GM19438 (cell line): ENCODE measurements at regions not wholly inside any gene's neighbourhood (a gene's known extent, or its start where the extent isn't known, plus 50 kb on each side); places are given as distances from the start of the nearest gene placed in this dataset.
"Not testable (repeated sequence)": the region's sequence is repeated elsewhere in the genome, so short reads cannot be mapped to it uniquely, and the experiment has no call there.

Experiments
- ATAC-seq: cut with Tn5 transposase; IDR thresholded peaks from one replicate; pipeline ENCODE4 v1.9.1; 2021; ENCODE audit warnings: low read depth; ENCODE audit not compliant: unreplicated experiment

- ATAC-seq: no peak
Observed at GRCh38 chr3:168803536-168803935, 707.8 kb upstream of the GOLIM4 start.

DNA sequence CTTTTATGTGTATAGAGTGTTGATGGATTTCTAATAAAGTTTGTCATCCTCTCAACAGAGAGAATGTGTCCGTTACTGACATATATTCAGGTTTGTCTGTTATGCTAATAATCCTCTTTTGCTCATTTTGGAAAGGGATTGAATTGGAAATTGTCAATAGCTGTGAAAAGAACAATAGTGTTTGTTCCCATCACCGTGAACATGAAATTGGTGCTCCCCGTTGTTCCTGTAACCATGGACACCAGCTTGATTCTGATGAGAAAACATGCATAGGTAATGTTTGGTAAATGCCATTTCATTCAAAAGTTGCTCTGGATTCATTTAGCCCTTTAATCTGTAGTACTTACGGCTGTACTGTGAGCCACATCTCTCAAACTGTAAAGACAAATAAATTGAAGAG lies 707.0 kb upstream of the GOLIM4 start:
- ATAC-seq: no peak

GRCh38 chr3:168801794-168802193 lies 706.1 kb upstream of the GOLIM4 start:
- no peak for ATAC-seq

GRCh38 chr3:168796339-168796738 lies 700.6 kb upstream of the GOLIM4 start:
- ATAC-seq: peak; percentile 69

DNA sequence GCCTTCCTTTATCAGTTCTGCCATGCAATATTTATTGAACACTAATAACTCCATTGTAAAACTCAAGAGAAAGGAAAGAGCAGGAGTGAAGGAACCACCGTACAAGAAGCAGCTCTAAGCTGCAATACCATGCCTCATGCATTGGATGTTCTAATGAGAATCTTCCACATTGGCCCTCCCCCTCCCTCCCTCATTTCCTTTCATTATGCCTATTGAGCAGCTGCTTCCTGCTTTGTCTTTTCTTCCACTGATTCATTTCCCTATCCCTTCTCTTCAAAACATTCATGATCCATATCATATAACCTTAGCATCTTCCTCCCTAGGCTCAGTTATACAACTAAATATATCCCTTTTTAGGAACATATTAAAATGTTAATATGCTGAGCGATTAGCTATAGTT lies 698.7 kb upstream of the GOLIM4 start:
- no peak for ATAC-seq

DNA sequence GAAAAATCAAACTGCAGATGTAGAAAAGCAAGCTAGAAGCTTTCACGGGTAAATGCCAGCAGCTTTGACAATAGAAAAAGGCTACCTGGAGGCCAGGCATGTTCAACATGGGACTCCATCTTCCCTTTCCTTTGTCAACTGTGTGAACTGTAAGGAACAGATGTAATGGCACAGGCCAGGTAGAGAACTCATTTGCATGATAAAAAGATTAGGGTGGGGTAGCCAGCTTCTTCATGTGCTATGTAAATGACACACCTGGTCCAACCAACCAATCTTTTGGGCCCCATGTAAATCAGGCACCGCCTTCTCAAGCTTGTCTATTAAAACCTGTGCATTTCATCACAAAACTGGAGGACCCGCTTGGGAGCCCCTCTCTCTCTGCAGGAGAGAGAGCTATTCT lies 686.5 kb upstream of the GOLIM4 start:
- no peak for ATAC-seq

GRCh38 chr3:168779970-168780645 lies 684.4 kb upstream of the GOLIM4 start:
- ATAC-seq: not testable (repeated sequence)

DNA sequence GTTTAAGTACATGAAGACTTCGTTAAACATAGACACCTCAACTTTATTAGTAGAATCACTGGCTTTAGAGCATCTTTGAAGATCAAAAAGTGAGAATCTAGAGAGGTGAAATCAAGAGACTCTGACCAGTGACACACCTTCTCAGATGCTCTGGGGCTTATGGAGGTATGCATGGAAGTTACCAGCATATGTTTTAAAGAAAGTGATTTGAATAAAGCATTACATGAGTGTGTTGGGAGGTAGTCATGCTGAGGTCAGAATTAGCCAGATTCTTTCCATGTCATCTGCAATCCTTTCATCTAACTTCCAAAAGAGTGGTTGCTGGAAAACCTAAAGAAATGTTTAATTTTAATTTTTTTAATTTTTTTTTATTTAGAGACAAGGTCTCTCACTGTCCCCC lies 658.0 kb upstream of the GOLIM4 start:
- ATAC-seq: no peak

DNA sequence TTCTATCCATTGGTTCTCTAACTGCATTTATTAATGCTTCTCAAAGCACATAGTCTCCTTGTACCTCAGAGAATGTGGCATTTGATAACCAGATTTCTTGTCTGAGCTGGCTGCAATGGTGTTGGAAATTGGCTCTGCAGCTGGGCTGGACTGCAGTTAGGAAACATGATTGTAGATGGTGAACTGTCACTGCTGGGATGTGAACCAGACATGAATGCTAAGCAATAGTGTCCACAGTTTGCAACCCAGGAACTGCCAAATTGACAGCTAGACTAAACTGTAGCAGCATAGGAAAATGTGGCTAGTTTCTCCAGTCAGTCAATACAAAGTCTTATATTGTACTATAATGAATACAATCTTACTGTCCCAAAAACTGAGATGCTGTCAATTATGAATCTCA lies 656.6 kb upstream of the GOLIM4 start:
- ATAC-seq: no peak

GRCh38 chr3:168747697-168748096 lies 652.0 kb upstream of the GOLIM4 start:
- ATAC-seq: no peak

DNA sequence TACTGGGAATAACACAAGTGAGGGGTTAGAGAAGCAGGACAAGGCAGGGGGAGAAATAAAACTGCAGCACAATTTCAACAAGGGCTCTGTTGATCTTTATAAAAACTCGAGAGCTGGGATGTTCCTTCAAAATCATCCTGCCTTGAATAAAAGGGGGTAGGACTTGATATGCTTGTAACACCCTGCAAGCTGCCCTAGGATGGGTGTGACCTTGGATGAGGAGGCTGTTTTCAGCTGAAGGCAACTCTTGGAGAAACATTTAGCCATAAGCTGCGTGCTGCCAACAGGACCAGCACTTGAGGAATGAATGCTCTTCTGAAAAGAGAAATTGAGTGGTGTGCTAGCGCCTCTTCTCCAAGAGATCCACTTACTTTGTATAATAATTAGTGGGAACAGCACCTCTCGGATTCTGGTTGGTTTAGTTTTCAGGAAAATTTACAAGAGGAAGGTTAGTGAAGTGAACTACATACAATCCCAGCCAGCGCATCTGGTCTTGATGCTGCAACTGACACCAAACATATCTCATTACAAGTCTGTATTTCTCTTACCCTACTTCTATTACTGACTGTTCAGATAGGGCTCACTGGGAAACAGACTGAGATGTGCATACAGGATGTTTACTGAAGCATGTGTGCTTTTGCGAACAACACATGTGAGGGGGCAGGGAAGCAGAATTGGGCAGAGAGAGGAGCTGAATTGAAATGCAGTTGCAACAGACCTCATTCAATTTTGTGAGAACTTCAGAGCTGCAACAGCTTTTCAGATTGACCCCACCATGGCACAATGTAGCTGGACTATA lies 643.0 kb upstream of the GOLIM4 start:
- no peak for ATAC-seq

- ATAC-seq: no peak
Observed at GRCh38 chr3:168736202-168736601, 640.5 kb upstream of the GOLIM4 start.

- no peak for ATAC-seq
Observed at GRCh38 chr3:168730073-168730472, 634.3 kb upstream of the GOLIM4 start.

GRCh38 chr3:168722091-168722490 lies 626.4 kb upstream of the GOLIM4 start:
- ATAC-seq: no peak

- ATAC-seq: peak; percentile 95
Observed at GRCh38 chr3:168714609-168715240, 619.0 kb upstream of the GOLIM4 start.

- no peak for ATAC-seq
Observed at GRCh38 chr3:168709073-168709472, 613.3 kb upstream of the GOLIM4 start.

GRCh38 chr3:168707900-168708299 lies 612.2 kb upstream of the GOLIM4 start:
- no peak for ATAC-seq

DNA sequence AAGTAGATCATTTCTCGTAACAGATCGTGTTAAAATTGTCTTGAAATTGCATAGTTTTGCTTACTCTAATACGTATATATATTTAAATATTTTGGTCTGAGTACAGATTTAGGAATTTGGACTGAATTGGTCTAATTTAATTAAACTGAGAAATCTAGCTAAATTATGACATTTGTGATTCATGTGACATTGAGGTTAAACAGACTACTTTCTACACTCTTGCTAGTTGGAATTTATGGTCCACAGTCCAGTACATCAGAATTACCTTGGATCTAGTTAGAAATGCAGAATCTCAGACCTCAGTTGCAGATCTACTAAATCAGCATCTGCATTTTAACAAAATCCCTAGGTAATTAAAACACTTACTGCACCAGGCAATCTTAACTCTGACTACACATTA lies 609.7 kb upstream of the GOLIM4 start:
- no peak for ATAC-seq

DNA sequence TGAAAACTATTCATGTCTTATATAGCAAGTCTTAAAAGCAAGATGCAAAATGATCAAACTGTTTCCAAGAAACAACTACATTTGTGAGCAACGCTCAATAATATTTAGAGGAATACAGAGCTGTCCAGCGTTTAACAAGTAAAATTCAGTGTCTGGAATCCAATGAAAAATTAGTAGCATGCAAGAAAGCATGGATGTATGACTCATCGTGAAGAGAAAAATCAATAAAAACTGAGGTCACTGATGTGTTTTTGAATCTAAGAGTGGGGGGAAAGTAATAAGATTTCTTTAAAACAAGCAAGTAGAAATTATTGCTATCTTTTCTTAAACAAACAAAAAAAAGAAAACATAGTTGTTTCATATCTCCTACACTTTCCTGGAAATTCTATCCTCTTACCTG lies 600.3 kb upstream of the GOLIM4 start:
- ATAC-seq: no peak

- no peak for ATAC-seq
Observed at GRCh38 chr3:168693870-168694269, 598.1 kb upstream of the GOLIM4 start.

DNA sequence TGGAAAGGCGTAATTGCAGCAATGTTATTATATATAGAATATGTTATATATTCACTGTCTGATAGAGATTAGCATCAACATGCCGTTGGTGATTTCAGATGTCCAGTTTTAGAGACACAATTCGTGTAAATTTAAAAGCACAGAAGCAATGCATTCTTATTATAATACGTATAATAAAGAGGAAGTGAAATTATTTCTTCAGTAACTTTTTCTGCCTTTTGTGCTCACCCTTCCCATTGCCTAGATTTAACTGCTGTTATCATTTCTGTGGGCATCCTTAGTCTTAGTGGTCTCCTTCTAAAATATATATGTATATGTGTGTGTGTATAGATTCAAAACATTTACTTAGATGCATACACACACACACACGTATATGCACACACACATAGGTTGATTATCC lies 592.5 kb upstream of the GOLIM4 start:
- no peak for ATAC-seq

- ATAC-seq: no peak
Observed at GRCh38 chr3:168684519-168684918, 588.8 kb upstream of the GOLIM4 start.
